ENCODE measurements at regions not wholly inside any gene's neighbourhood (a gene's known extent, or its start where the extent isn't known, plus 50 kb on each side); places are given as distances from the start of the nearest gene placed in this dataset.

- no peak for DNase-seq (ENCODE audit: low read depth)
- TF ChIP-seq CTCF (IDR thresholded peaks at IDR 0.05; ENCODE audit: insufficient read depth, low read depth, low read length, missing control alignments) = no peak
Observed at GRCh38 chr2:134097740-134098139, 156.1 kb upstream of the MGAT5 start.

GRCh38 chr2:134098321-134098720 lies 155.6 kb upstream of the MGAT5 start:
- DNase-seq (ENCODE audit: low read depth) = no peak
- H3K4me3 ChIP-seq (ENCODE audit: low read depth, low read length) = no peak overlapping the region
- no peak for TF ChIP-seq CTCF (IDR thresholded peaks at IDR 0.05; ENCODE audit: insufficient read depth, low read depth, low read length, missing control alignments)

More at GRCh38 chr2:134097740-134098139, 156.1 kb upstream of the MGAT5 start:
- H3K4me3 ChIP-seq (ENCODE audit: low read depth, low read length) = no peak overlapping the region

- no peak overlapping the region for H3K4me3 ChIP-seq (ENCODE audit: low read depth, low read length)
- DNase-seq (ENCODE audit: low read depth) = no peak
- TF ChIP-seq CTCF (IDR thresholded peaks at IDR 0.05; ENCODE audit: insufficient read depth, low read depth, low read length, missing control alignments) = no peak
Observed at GRCh38 chr2:134099273-134099672, 154.6 kb upstream of the MGAT5 start.

- no peak for TF ChIP-seq CTCF (IDR thresholded peaks at IDR 0.05; ENCODE audit: insufficient read depth, low read depth, low read length, missing control alignments)
- DNase-seq (ENCODE audit: low read depth) = no peak
- H3K4me3 ChIP-seq (ENCODE audit: low read depth, low read length) = no peak overlapping the region
Observed at GRCh38 chr2:134103196-134103595, 150.7 kb upstream of the MGAT5 start.

GRCh38 chr2:134104754-134105153 lies 149.1 kb upstream of the MGAT5 start:
- H3K4me3 ChIP-seq (ENCODE audit: low read depth, low read length) = no peak overlapping the region
- DNase-seq (ENCODE audit: low read depth) = no peak
- no peak for TF ChIP-seq CTCF (IDR thresholded peaks at IDR 0.05; ENCODE audit: insufficient read depth, low read depth, low read length, missing control alignments)

- no peak overlapping the region for H3K4me3 ChIP-seq (ENCODE audit: low read depth, low read length)
- DNase-seq (ENCODE audit: low read depth) = no peak
- no peak for TF ChIP-seq CTCF (IDR thresholded peaks at IDR 0.05; ENCODE audit: insufficient read depth, low read depth, low read length, missing control alignments)
Observed at GRCh38 chr2:134107402-134107801, 146.5 kb upstream of the MGAT5 start.

- no peak for DNase-seq (ENCODE audit: low read depth)
- no peak for TF ChIP-seq CTCF (IDR thresholded peaks at IDR 0.05; ENCODE audit: insufficient read depth, low read depth, low read length, missing control alignments)
- H3K4me3 ChIP-seq (ENCODE audit: low read depth, low read length) = no peak overlapping the region
Observed at GRCh38 chr2:134108113-134108512, 145.8 kb upstream of the MGAT5 start.

Data from GM12865 (cell line).